H9 (cell line): ENCODE measurements at regions not wholly inside any gene's neighbourhood (a gene's known extent, or its start where the extent isn't known, plus 50 kb on each side); places are given as distances from the start of the nearest gene placed in this dataset.
"Not testable (repeated sequence)": the region's sequence is repeated elsewhere in the genome, so short reads cannot be mapped to it uniquely, and the experiment has no call there.

Experiments used
- DNase-seq: peaks from one replicate; pipeline ENCODE4 v3.0.0-alpha.2; 2017
- H2AFZ ChIP-seq: one replicate; pipeline ENCODE4 v1.6.1; 2013; ENCODE audit warnings: mild to moderate bottlenecking, low read length, control low read depth, moderate library complexity
- H2AK5ac ChIP-seq: 2 replicates; pipeline ENCODE4 v1.6.1; 2013; ENCODE audit warnings: low read length, control low read depth, mixed read lengths; ENCODE audit not compliant: insufficient read length
- H2BK120ac ChIP-seq: one replicate; pipeline ENCODE4 v1.6.1; 2013; ENCODE audit warnings: low read depth, mild to moderate bottlenecking, low read length, control low read depth, inconsistent platforms; ENCODE audit not compliant: poor library complexity, severe bottlenecking
- H2BK12ac ChIP-seq: 2 replicates; pipeline ENCODE4 v1.6.1; 2013; ENCODE audit warnings: low read length, control low read depth, mixed read lengths, low read depth; ENCODE audit not compliant: insufficient read length
- H2BK15ac ChIP-seq: 2 replicates; pipeline ENCODE4 v1.6.1; 2013; ENCODE audit warnings: low read depth, low read length, control low read depth
- H2BK20ac ChIP-seq: one replicate; pipeline ENCODE4 v1.6.1; 2013; ENCODE audit warnings: low read depth, mild to moderate bottlenecking, low read length, control low read depth, inconsistent platforms; ENCODE audit not compliant: poor library complexity, severe bottlenecking
- H2BK5ac ChIP-seq: 2 replicates; pipeline ENCODE4 v1.6.1; 2013; ENCODE audit warnings: low read length, control low read depth, mixed read lengths; ENCODE audit not compliant: insufficient read length
- H3K14ac ChIP-seq: 2 replicates; pipeline ENCODE4 v1.6.1; 2013; ENCODE audit warnings: low read length, control low read depth; ENCODE audit not compliant: insufficient read depth
- H3K18ac ChIP-seq: 2 replicates; pipeline ENCODE4 v1.6.1; 2013; ENCODE audit warnings: low read depth, mild to moderate bottlenecking, mixed read lengths, low read length, control low read depth; ENCODE audit not compliant: insufficient read length
- H3K23ac ChIP-seq: 2 replicates; pipeline ENCODE4 v1.6.1; 2013; ENCODE audit warnings: low read length, control low read depth, mixed read lengths, low read depth; ENCODE audit not compliant: insufficient read length
- H3K23me2 ChIP-seq: 2 replicates; pipeline ENCODE4 v1.6.1; 2013; ENCODE audit warnings: low read depth, mild to moderate bottlenecking, mixed read lengths, low read length, control low read depth; ENCODE audit not compliant: insufficient read length, poor library complexity, severe bottlenecking
- H3K27ac ChIP-seq: 2 replicates; pipeline ENCODE4 v1.5.1; 2013; ENCODE audit warnings: low read length, control low read depth, mixed read lengths, low read depth; ENCODE audit not compliant: insufficient read length
- H3K27me3 ChIP-seq: 2 replicates; pipeline ENCODE4 v1.6.1; 2013; ENCODE audit warnings: low read length, control low read depth, inconsistent platforms; ENCODE audit not compliant: insufficient read depth
- H3K4ac ChIP-seq: 2 replicates; pipeline ENCODE4 v1.6.1; 2013; ENCODE audit warnings: low read depth, mild to moderate bottlenecking, control low read depth, inconsistent platforms, low read length, moderate library complexity
- H3K4me1 ChIP-seq: 2 replicates; pipeline ENCODE4 v1.6.1; 2013; ENCODE audit warnings: low read length, control low read depth, inconsistent platforms; ENCODE audit not compliant: insufficient read depth
- H3K4me2 ChIP-seq: 2 replicates; pipeline ENCODE4 v1.6.1; 2013; ENCODE audit warnings: low read length, control low read depth, mixed read lengths; ENCODE audit not compliant: insufficient read length, insufficient read depth
- H3K56ac ChIP-seq: 2 replicates; pipeline ENCODE4 v1.6.1; 2013; ENCODE audit warnings: low read depth, mild to moderate bottlenecking, mixed read lengths, low read length, control low read depth; ENCODE audit not compliant: insufficient read length
- H3K79me1 ChIP-seq: 2 replicates; pipeline ENCODE4 v1.6.1; 2013; ENCODE audit warnings: low read depth, mild to moderate bottlenecking, moderate library complexity, low read length, control low read depth, inconsistent platforms; ENCODE audit not compliant: insufficient read depth, poor library complexity, severe bottlenecking
- H3K79me2 ChIP-seq: 2 replicates; pipeline ENCODE4 v1.6.1; 2013; ENCODE audit warnings: low read length, control low read depth, inconsistent platforms; ENCODE audit not compliant: insufficient read depth
- H3K9ac ChIP-seq: 2 replicates; pipeline ENCODE4 v1.6.1; 2013; ENCODE audit warnings: low read length, control low read depth, mixed read lengths; ENCODE audit not compliant: insufficient read length; ENCODE audit errors: extremely low read depth
- H3K9me3 ChIP-seq: one replicate; pipeline ENCODE4 v1.6.1; 2013; ENCODE audit warnings: low read depth, low read length, inconsistent platforms; ENCODE audit not compliant: control insufficient read depth
- H3T11ph ChIP-seq: one replicate; pipeline ENCODE4 v1.6.1; 2013; ENCODE audit warnings: mild to moderate bottlenecking, low read length, control low read depth, inconsistent platforms
- H4K20me1 ChIP-seq: one replicate; pipeline ENCODE4 v1.6.1; 2013; ENCODE audit not compliant: control insufficient read depth, insufficient read length, insufficient read depth
- H4K5ac ChIP-seq: 2 replicates; pipeline ENCODE4 v1.6.1; 2013; ENCODE audit warnings: low read depth, mild to moderate bottlenecking, mixed read lengths, low read length, control low read depth; ENCODE audit not compliant: insufficient read length
- H4K8ac ChIP-seq: replicated peaks from 2 replicates; pipeline ENCODE4 v1.6.1; 2013; ENCODE audit warnings: low read length, control low read depth, mixed read lengths, low read depth; ENCODE audit not compliant: insufficient read length
- H4K91ac ChIP-seq: 2 replicates; pipeline ENCODE4 v1.6.1; 2013; ENCODE audit warnings: low read depth, mild to moderate bottlenecking, moderate library complexity, mixed read lengths, low read length, control low read depth; ENCODE audit not compliant: insufficient read length
- H3K27ac Mint-ChIP-seq, 3 experiments: 2 replicates in 2 of 3; 3 replicates in 1 of 3; pipeline ENCODE4 v1.8.0; 2020 to 2021; ENCODE audit warnings: mixed read lengths in 3 of 3, mild to moderate bottlenecking in 1 of 3, moderate library complexity in 1 of 3
- H3K27me3 Mint-ChIP-seq: 2 replicates; pipeline ENCODE4 v1.8.0; 2021; ENCODE audit warnings: low read depth, mild to moderate bottlenecking, moderate library complexity, mixed read lengths
- H3K36me3 Mint-ChIP-seq, 3 experiments: 2 replicates in 2 of 3; 3 replicates in 1 of 3; pipeline ENCODE4 v1.8.0; 2020 to 2021; ENCODE audit warnings: low read depth in 3 of 3, mixed read lengths in 3 of 3; ENCODE audit not compliant: insufficient read depth in 1 of 3
- H3K4me1 Mint-ChIP-seq, 2 experiments: 2 replicates each; pipeline ENCODE4 v1.8.0; 2020; ENCODE audit warnings: mixed read lengths in 2 of 2
- H3K4me3 Mint-ChIP-seq, 2 experiments: 2 replicates in 1 of 2; 3 replicates in 1 of 2; pipeline ENCODE4 v1.8.0; 2020 to 2021; ENCODE audit warnings: mild to moderate bottlenecking in 2 of 2, mixed read lengths in 2 of 2, moderate library complexity in 1 of 2
- H3K9me3 Mint-ChIP-seq, 2 experiments: 2 replicates in 1 of 2; 3 replicates in 1 of 2; pipeline ENCODE4 v1.8.0; 2020; ENCODE audit warnings: mild to moderate bottlenecking in 2 of 2, mixed read lengths in 2 of 2, moderate library complexity in 1 of 2
- WGBS: extraction: QIAGEN DNeasy Blood & Tissue Kit; methylation state at CpG from one replicate; pipeline ENCODE4 v1.1.7; 2013; ENCODE audit warnings: missing lambda C conversion rate, low lambda C conversion rate, mixed read lengths; ENCODE audit not compliant: insufficient read length; ENCODE audit errors: extremely low coverage; 5-methylcytosine and 5-hydroxymethylcytosine counted together

DNA sequence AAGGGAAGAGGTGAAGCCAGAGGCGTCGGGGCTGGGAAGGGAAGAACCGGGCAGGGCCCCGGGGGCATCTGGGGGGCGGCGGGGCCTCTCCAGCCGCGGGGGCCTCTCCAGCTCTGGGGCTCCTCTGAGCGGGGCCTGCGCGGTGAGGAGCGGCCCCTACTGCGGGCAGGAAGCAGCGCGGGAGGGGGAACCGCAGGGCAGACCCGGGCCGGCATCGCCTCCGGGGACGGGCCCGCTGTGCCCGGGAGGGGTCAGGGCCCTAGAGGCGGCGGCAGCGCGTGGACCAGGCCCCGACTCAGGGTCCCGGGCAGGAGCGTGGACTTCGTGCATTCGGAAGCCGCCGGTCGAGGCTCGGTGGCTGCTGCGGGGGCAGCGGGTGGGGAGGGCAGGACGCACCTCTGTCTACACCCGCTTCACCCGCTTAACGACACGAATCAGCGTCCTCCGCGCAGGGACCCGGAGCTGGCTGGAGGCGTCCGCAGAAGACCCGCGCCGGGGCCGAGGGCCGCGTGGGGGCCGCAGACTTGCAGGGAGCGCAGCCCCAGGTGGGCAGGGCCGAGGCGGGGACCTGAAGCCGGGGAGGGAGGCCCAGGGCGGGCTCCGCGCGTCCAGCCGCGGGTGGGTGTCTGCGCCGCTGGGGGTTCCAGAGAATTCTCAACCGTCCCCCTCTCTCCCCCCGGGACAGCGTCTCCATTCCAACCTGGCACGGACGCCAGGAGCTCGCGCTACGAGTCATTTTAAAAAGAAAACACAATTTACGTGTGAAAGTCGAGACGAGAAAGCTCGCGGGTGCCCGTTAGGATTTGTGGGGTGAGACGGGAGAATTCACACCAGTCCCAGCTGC lies 345.0 kb downstream of the ADGRD1 start:
- H3K4ac ChIP-seq, H2BK5ac ChIP-seq, H3K18ac ChIP-seq, H4K91ac ChIP-seq, H3K27me3 ChIP-seq, H3K4me1 Mint-ChIP-seq, H3K9me3 Mint-ChIP-seq, H2BK15ac ChIP-seq, H3K14ac ChIP-seq, H3K23ac ChIP-seq, H3K79me1 ChIP-seq, H3K4me3 Mint-ChIP-seq, H3K4me1 ChIP-seq, H2BK120ac ChIP-seq, H2AK5ac ChIP-seq, DNase-seq, H4K5ac ChIP-seq, H3K79me2 ChIP-seq, H4K20me1 ChIP-seq, H3K27ac ChIP-seq, H3K56ac ChIP-seq, H3K9ac ChIP-seq, H3K23me2 ChIP-seq, H2AFZ ChIP-seq, H3K4me2 ChIP-seq, H2BK12ac ChIP-seq, H3K27ac Mint-ChIP-seq, H4K8ac ChIP-seq, H3K36me3 Mint-ChIP-seq, H3K27me3 Mint-ChIP-seq, H3K9me3 ChIP-seq, H2BK20ac ChIP-seq, H3T11ph ChIP-seq: not testable (repeated sequence)
- WGBS: no CpG with 5 or more reads among the region's 83 CpGs

GRCh38 chr12:131299370-131299701 lies 345.6 kb downstream of the ADGRD1 start:
- H3K36me3 Mint-ChIP-seq, H3K23ac ChIP-seq: not testable (repeated sequence)
- WGBS: no CpG with 5 or more reads among the region's 27 CpGs

More at GRCh38 chr12:131299370-131299701, 345.6 kb downstream of the ADGRD1 start:
- H3K79me2 ChIP-seq, H3K79me1 ChIP-seq, H3K9me3 ChIP-seq, H3K27me3 ChIP-seq, H3K27me3 Mint-ChIP-seq, H4K8ac ChIP-seq, H3K27ac ChIP-seq, H3K14ac ChIP-seq, H4K5ac ChIP-seq, H2BK120ac ChIP-seq, H3K4me1 ChIP-seq, H3K4me2 ChIP-seq, H3T11ph ChIP-seq, H4K20me1 ChIP-seq, H2BK12ac ChIP-seq, DNase-seq, H3K9me3 Mint-ChIP-seq, H2AK5ac ChIP-seq, H3K9ac ChIP-seq, H2AFZ ChIP-seq, H3K23me2 ChIP-seq, H2BK20ac ChIP-seq, H3K56ac ChIP-seq, H3K4me1 Mint-ChIP-seq, H3K18ac ChIP-seq, H2BK15ac ChIP-seq, H3K4ac ChIP-seq, H3K4me3 Mint-ChIP-seq, H3K27ac Mint-ChIP-seq, H2BK5ac ChIP-seq, H4K91ac ChIP-seq: not testable (repeated sequence)
